ENCODE measurements at regions not wholly inside any gene's neighbourhood (a gene's known extent, or its start where the extent isn't known, plus 50 kb on each side); places are given as distances from the start of the nearest gene placed in this dataset.
"Not testable (repeated sequence)": the region's sequence is repeated elsewhere in the genome, so short reads cannot be mapped to it uniquely, and the experiment has no call there.

DNA sequence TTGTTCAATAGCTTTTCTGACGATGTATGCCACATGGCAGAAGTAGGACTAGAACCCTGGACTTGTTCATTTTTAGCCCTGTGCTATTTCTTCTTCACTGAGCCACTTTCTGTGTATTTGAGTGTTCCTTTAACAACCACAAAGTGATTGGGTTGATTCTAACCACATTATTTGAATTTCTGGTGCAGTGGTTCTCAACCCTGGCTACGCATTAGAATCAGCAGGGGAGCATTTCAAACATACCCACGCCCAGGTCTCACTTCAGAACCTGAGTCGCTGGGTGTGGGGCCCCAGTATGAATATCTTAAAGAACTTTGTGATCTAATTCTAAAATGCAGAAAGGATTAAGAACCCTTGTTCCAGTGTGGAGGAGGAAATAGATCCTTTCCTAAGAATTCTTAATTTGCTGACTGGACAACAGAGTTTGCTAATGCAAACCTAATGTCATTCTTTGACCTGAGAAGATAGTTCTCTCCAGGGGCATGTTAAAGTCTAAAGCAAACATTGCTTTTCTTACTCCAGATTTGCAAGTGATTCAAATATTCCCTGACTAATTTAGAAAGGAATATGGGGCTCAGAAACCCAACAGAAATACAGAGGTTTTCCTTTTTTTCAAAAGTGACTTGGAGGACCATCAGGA lies 75.4 kb upstream of the GDNF start:
- no peak for DNase-seq (ENCODE audit: low spot score)

DNA sequence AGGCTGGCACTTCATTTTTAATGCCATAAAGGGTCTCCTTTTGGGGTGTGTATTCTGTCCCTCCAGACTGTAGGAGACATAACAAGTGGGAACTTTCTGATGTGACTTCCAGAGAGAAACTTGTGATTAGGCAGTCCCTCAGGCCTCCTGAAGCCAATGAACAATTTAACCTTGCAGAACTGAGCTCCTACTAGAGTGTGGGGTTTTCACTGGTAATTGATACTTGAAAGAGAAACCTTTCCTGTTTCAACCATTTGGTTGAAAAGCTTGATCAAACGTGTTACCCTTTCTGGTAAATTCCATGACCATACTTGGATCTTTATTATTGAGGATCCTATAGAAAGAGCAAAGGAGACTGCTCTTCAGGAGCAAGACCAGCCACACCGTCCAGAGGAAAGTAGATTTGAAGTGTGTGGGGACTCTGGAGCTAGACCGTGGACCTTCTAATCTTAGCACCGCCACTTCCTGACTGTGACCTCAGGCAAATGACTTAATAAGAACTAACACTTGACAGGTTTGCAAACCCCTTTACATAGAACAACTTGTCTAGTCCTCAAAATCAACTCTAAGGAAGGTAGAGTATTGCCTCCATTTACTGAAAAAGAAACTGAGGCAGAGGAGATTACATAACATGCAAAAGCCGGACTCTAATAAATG lies 69.9 kb upstream of the GDNF start:
- not testable (repeated sequence) for DNase-seq (ENCODE audit: low spot score)

DNA sequence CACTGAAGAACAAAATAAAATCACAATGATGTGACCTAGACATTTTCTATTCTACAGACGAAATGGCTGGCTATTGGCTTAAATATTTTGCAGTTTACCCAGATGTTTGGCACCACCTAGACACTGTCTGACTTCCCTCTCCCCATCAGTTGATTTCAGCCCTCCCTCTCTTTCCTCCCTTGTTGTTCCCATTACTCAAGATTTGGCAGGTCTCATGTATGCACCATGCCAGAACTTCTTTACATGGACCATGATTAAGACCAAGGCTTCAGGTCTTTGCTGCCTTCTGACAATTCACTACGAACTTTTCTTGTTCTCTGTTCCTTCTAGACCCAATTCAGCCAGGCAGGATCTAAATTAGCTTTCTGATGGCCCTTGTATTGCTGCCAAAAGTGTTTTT lies 66.6 kb upstream of the GDNF start:
- DNase-seq (ENCODE audit: low spot score) = no peak

DNA sequence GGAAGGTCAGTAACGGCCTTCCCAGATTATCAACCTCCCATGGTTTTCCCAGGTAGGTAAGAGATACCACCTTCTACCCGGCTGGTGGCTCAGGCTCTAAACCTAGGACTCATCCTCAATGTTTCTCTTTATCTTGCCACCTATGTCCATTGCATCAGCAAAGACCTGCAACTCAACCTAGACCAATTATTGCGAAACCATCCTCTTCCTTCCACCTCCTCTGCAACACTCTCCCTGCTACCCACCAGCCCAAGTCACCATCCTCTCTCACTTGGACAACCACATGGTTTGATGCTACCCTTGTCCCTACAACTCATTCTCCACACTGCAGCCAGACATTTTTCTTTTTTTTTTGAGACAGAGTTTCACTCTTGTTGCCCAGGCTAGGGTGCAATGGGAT lies 65.4 kb upstream of the GDNF start:
- no peak for DNase-seq (ENCODE audit: low spot score)

DNA sequence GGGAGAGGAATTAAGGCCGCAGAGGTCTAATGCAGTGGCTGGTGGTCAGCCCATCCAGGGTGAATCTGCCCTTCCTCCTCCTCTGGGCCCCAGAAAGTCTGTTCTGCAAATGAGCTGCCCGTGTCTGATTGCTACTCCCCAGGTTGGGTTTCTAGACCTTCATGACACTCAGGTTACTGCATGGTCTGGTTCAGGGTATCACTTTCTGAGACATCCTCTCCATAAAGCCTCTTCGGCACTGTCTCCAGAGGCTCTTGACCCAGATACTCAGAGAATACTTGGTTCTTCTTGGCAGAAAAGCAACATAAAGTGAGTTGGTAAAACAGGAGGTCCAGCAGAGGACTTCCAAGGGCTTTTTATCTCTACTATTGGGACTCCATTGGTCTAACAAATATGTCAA lies 62.5 kb upstream of the GDNF start:
- DNase-seq (ENCODE audit: low spot score) = no peak

DNA sequence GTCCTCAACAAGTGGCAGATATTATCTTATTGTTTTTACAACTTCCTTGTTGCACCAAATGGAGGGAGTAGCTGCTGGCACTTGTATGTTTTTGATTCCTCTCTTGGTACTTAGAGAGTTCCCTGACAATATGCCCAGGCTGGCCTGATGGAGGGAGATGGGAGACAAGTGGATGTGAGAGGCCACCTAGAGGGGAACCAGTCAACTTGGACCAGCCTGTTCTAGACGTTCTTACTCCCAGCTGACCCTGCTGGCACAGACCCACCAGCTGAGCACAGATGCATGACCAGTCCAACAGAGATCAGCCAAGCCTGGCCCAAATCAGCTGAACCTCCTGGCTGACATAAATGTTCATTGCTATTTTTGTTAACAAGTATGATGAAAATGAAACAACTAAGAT lies 60.9 kb upstream of the GDNF start:
- DNase-seq (ENCODE audit: low spot score) = no peak

DNA sequence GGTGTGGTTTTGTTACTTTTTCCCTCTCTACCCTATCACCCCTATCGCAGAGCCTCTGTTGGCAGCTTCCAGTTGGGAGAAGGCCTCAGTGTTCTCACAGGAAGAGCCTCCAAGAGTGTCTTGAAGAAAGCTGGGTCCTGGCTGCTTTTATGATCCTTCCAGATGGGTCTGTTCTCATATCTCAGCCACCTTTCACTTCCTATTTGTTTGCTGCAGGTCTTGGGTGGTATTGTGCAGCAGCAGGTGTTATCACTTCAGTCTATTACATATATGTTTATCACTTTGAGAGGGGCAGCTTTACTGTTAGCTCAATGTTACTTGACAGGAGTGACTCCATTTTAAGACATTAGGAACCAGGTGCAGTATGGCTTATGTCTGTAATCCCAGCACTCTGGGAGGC lies 59.2 kb upstream of the GDNF start:
- no peak for DNase-seq (ENCODE audit: low spot score)

DNA sequence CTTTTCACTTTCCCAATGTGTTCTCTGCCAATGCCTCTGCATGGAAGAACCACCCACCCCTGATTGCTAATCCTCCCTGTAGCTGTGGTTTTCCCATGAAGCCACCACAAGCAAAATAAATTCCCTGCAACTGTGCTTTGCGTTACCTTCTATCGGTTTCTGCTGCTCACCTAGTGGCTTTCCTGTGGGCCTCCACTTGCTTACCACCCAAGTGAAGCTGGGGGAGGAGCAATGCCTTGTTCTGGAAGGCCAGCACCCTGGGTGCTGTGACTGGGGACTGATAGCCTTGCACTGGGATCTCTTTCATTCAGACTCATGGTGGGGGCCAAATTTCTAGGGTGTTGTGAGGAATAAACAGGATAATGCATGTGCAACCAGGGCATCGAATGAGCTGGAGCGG lies 56.3 kb upstream of the GDNF start:
- no peak for DNase-seq (ENCODE audit: low spot score)

DNA sequence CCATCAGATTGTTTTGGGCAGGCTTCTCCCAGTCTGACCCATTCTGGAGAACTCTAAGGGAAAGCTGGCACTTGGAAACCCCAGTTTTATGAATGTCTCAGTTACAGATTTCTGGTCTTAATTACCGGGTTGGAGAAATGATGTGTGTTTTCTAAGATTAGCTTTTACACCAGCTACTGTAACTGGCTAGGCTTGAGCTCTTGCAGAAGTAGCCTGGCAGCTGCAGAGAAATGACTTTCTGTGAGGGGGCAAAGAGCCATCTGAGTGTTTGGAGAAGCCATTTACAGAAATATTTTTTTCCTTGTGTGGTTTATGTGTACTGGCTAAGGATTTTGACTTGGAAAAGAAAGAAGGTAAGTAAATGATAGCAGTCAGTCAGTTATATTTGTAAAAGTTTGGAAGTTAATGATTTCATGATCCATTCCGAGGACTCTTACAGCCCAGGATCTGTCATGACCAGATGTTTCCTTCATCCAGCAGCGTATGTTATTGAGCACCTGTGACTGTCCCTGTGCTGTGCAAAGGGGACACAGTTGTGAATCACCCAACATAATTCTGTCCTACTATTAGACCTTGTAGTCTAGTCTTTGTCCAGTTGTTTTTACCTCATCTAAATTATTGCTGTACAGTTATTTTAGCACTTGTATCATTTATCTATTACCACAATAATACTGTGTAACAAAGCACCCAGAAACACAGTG lies 53.7 kb upstream of the GDNF start:
- DNase-seq (ENCODE audit: low spot score) = no peak

DNA sequence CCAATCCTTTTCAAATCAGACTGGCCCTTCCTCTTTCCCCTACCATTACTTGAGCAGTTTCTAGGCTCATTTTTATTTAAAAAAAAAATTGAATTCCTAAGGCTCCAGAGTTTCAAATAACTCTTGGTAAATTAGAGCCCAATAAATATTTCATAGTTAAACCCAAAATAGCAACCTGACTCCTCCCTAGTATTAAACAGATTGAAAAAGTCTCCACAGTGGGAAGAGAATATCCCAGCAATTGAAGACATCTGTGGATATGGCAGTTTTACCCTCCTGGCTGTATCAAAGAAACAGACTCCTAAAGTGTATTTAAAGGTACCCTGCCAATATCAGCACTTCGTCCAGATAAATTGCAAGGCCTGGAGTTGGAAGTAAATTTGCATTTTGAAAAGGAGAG lies 52.7 kb upstream of the GDNF start:
- DNase-seq (ENCODE audit: low spot score) = no peak

DNA sequence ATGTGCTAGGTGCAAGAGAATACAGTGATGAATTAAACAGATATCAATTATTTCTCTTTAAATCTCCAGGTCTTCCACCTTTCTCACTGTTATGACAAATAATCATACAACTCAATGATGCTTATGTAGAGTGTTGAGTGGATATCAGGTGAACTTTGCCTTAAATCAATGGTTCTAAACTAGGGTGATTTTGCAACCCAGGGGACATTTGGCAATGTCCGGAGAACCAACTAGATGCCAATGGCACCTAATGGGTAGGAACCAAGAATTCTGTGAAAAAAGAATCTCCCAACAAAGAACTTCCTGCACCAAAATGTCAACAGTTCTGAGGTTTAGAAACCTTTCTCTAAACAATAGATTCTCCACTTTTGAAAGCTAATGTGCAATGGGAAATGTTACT lies 52.0 kb upstream of the GDNF start:
- DNase-seq (ENCODE audit: low spot score) = no peak

DNA sequence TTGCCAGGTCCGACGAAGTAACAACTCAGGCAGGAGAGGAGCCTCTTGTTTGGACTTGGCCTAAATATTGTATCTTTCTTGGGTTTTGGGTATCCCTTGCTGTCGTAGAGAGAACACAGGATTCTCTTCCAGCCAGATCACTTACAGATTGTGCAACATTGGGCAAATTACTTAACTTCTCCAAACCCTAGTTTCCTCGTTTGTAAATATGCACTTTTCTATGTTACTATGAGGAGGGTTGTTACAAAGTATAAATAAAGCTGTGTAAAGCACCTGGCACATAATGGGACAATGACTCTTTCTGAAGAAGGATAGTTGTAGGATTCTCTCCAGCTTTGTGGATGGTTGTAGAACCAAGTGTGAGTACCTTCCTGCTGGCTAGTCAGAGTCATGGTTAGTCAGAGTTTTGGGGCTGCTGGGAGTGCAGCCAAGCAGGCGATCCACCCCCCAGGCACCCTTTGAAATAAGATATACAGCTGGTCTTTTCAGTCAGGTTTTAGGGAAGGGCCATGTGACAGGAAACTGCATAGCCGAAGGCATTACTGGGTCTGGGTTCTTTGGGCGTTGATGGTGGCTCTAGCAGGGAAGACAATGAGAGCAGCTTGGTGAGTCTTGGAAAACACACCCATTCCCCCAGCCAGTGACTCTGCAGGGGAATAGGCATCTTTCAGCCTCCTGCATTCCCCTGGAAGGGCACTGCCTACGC lies 49.9 kb upstream of the GDNF start:
- no peak for DNase-seq (ENCODE audit: low spot score)

All from activated CD4-positive, alpha-beta T cell treated with anti-CD3 and anti-CD28 coated beads, Interleukin-2, Interleukin-4, amounts not matched to agents 100 ng/mL and 50 ng/mL, durations not matched to agents 16 hours and 8 hours (primary cell).